ENCODE measurements at regions not wholly inside any gene's neighbourhood (a gene's known extent, or its start where the extent isn't known, plus 50 kb on each side); places are given as distances from the start of the nearest gene placed in this dataset.

GRCh38 chr5:173777149-173777548, 111.0 kb upstream of the CPEB4 start:
- TF ChIP-seq, protein P1, sequence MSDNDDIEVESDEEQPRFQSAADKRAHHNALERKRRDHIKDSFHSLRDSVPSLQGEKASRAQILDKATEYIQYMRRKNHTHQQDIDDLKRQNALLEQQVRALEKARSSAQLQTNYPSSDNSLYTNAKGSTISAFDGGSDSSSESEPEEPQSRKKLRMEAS (IDR thresholded peaks at IDR 0.05) = no peak
- no peak for TF ChIP-seq TAF1 (IDR thresholded peaks at IDR 0.05; ENCODE audit: low read depth)
- TF ChIP-seq CEBPB (IDR thresholded peaks at IDR 0.05) = no peak
- TF ChIP-seq EP300 (IDR thresholded peaks at IDR 0.05; ENCODE audit: borderline replicate concordance) = no peak
- TF ChIP-seq YY1 (IDR thresholded peaks at IDR 0.05; ENCODE audit: low read depth) = no peak
- TF ChIP-seq EGR1 (IDR thresholded peaks at IDR 0.05) = no peak
- TF ChIP-seq, protein P2, sequence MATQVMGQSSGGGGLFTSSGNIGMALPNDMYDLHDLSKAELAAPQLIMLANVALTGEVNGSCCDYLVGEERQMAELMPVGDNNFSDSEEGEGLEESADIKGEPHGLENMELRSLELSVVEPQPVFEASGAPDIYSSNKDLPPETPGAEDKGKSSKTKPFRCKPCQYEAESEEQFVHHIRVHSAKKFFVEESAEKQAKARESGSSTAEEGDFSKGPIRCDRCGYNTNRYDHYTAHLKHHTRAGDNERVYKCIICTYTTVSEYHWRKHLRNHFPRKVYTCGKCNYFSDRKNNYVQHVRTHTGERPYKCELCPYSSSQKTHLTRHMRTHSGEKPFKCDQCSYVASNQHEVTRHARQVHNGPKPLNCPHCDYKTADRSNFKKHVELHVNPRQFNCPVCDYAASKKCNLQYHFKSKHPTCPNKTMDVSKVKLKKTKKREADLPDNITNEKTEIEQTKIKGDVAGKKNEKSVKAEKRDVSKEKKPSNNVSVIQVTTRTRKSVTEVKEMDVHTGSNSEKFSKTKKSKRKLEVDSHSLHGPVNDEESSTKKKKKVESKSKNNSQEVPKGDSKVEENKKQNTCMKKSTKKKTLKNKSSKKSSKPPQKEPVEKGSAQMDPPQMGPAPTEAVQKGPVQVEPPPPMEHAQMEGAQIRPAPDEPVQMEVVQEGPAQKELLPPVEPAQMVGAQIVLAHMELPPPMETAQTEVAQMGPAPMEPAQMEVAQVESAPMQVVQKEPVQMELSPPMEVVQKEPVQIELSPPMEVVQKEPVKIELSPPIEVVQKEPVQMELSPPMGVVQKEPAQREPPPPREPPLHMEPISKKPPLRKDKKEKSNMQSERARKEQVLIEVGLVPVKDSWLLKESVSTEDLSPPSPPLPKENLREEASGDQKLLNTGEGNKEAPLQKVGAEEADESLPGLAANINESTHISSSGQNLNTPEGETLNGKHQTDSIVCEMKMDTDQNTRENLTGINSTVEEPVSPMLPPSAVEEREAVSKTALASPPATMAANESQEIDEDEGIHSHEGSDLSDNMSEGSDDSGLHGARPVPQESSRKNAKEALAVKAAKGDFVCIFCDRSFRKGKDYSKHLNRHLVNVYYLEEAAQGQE (IDR thresholded peaks at IDR 0.05; ENCODE audit: low read depth) = no peak
- no peak for TF ChIP-seq ZBTB7A (IDR thresholded peaks at IDR 0.05; ENCODE audit: low read depth)
- no peak for TF ChIP-seq RAD21 (IDR thresholded peaks at IDR 0.05; ENCODE audit: low read depth)
- TF ChIP-seq, protein P3, sequence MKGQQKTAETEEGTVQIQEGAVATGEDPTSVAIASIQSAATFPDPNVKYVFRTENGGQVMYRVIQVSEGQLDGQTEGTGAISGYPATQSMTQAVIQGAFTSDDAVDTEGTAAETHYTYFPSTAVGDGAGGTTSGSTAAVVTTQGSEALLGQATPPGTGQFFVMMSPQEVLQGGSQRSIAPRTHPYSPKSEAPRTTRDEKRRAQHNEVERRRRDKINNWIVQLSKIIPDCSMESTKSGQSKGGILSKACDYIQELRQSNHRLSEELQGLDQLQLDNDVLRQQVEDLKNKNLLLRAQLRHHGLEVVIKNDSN (IDR thresholded peaks at IDR 0.05) = no peak
- no peak for TF ChIP-seq TCF12 (IDR thresholded peaks at IDR 0.05; ENCODE audit: low read depth)
- TF ChIP-seq TEAD4 (IDR thresholded peaks at IDR 0.05) = no peak
